PC-9 (cell line): ENCODE measurements at regions not wholly inside any gene's neighbourhood (a gene's known extent, or its start where the extent isn't known, plus 50 kb on each side); places are given as distances from the start of the nearest gene placed in this dataset. TPM values are rescaled to one million over a fixed set of nuclear protein-coding genes. Genes with fewer than 3 reads are reported as not detected.

Source experiments
- microRNA-seq: library from miRNA; unstranded; fragments of <30 nt; microRNA quantifications from one replicate; pipeline ENCODE4 v1.2.0, GENCODE V29; 2021; ENCODE audit warnings: borderline number of aligned reads, borderline replicate concordance

Small RNA genes in the stretch of these regions (microRNA-seq; reads per million reads assigned to microRNA genes)
- not detected for gene MIR2114
